H9 (cell line): ENCODE measurements at regions not wholly inside any gene's neighbourhood (a gene's known extent, or its start where the extent isn't known, plus 50 kb on each side); places are given as distances from the start of the nearest gene placed in this dataset.

Experiments
- DNase-seq: peaks from one replicate; pipeline ENCODE4 v3.0.0-alpha.2; 2017
- H2AFZ ChIP-seq: one replicate; pipeline ENCODE4 v1.6.1; 2013; ENCODE audit warnings: mild to moderate bottlenecking, low read length, control low read depth, moderate library complexity
- H2AK5ac ChIP-seq: 2 replicates; pipeline ENCODE4 v1.6.1; 2013; ENCODE audit warnings: low read length, control low read depth, mixed read lengths; ENCODE audit not compliant: insufficient read length
- H2BK120ac ChIP-seq: one replicate; pipeline ENCODE4 v1.6.1; 2013; ENCODE audit warnings: low read depth, mild to moderate bottlenecking, low read length, control low read depth, inconsistent platforms; ENCODE audit not compliant: poor library complexity, severe bottlenecking
- H2BK12ac ChIP-seq: 2 replicates; pipeline ENCODE4 v1.6.1; 2013; ENCODE audit warnings: low read length, control low read depth, mixed read lengths, low read depth; ENCODE audit not compliant: insufficient read length
- H2BK15ac ChIP-seq: 2 replicates; pipeline ENCODE4 v1.6.1; 2013; ENCODE audit warnings: low read depth, low read length, control low read depth
- H2BK20ac ChIP-seq: one replicate; pipeline ENCODE4 v1.6.1; 2013; ENCODE audit warnings: low read depth, mild to moderate bottlenecking, low read length, control low read depth, inconsistent platforms; ENCODE audit not compliant: poor library complexity, severe bottlenecking
- H2BK5ac ChIP-seq: 2 replicates; pipeline ENCODE4 v1.6.1; 2013; ENCODE audit warnings: low read length, control low read depth, mixed read lengths; ENCODE audit not compliant: insufficient read length
- H3K14ac ChIP-seq: 2 replicates; pipeline ENCODE4 v1.6.1; 2013; ENCODE audit warnings: low read length, control low read depth; ENCODE audit not compliant: insufficient read depth
- H3K18ac ChIP-seq: 2 replicates; pipeline ENCODE4 v1.6.1; 2013; ENCODE audit warnings: low read depth, mild to moderate bottlenecking, mixed read lengths, low read length, control low read depth; ENCODE audit not compliant: insufficient read length
- H3K23ac ChIP-seq: 2 replicates; pipeline ENCODE4 v1.6.1; 2013; ENCODE audit warnings: low read length, control low read depth, mixed read lengths, low read depth; ENCODE audit not compliant: insufficient read length
- H3K23me2 ChIP-seq: 2 replicates; pipeline ENCODE4 v1.6.1; 2013; ENCODE audit warnings: low read depth, mild to moderate bottlenecking, mixed read lengths, low read length, control low read depth; ENCODE audit not compliant: insufficient read length, poor library complexity, severe bottlenecking
- H3K27ac ChIP-seq: 2 replicates; pipeline ENCODE4 v1.5.1; 2013; ENCODE audit warnings: low read length, control low read depth, mixed read lengths, low read depth; ENCODE audit not compliant: insufficient read length
- H3K27me3 ChIP-seq: 2 replicates; pipeline ENCODE4 v1.6.1; 2013; ENCODE audit warnings: low read length, control low read depth, inconsistent platforms; ENCODE audit not compliant: insufficient read depth
- H3K4ac ChIP-seq: 2 replicates; pipeline ENCODE4 v1.6.1; 2013; ENCODE audit warnings: low read depth, mild to moderate bottlenecking, control low read depth, inconsistent platforms, low read length, moderate library complexity
- H3K4me1 ChIP-seq: 2 replicates; pipeline ENCODE4 v1.6.1; 2013; ENCODE audit warnings: low read length, control low read depth, inconsistent platforms; ENCODE audit not compliant: insufficient read depth
- H3K4me2 ChIP-seq: 2 replicates; pipeline ENCODE4 v1.6.1; 2013; ENCODE audit warnings: low read length, control low read depth, mixed read lengths; ENCODE audit not compliant: insufficient read length, insufficient read depth
- H3K56ac ChIP-seq: 2 replicates; pipeline ENCODE4 v1.6.1; 2013; ENCODE audit warnings: low read depth, mild to moderate bottlenecking, mixed read lengths, low read length, control low read depth; ENCODE audit not compliant: insufficient read length
- H3K79me1 ChIP-seq: 2 replicates; pipeline ENCODE4 v1.6.1; 2013; ENCODE audit warnings: low read depth, mild to moderate bottlenecking, moderate library complexity, low read length, control low read depth, inconsistent platforms; ENCODE audit not compliant: insufficient read depth, poor library complexity, severe bottlenecking
- H3K79me2 ChIP-seq: 2 replicates; pipeline ENCODE4 v1.6.1; 2013; ENCODE audit warnings: low read length, control low read depth, inconsistent platforms; ENCODE audit not compliant: insufficient read depth
- H3K9ac ChIP-seq: 2 replicates; pipeline ENCODE4 v1.6.1; 2013; ENCODE audit warnings: low read length, control low read depth, mixed read lengths; ENCODE audit not compliant: insufficient read length; ENCODE audit errors: extremely low read depth
- H3K9me3 ChIP-seq: one replicate; pipeline ENCODE4 v1.6.1; 2013; ENCODE audit warnings: low read depth, low read length, inconsistent platforms; ENCODE audit not compliant: control insufficient read depth
- H3T11ph ChIP-seq: one replicate; pipeline ENCODE4 v1.6.1; 2013; ENCODE audit warnings: mild to moderate bottlenecking, low read length, control low read depth, inconsistent platforms
- H4K20me1 ChIP-seq: one replicate; pipeline ENCODE4 v1.6.1; 2013; ENCODE audit not compliant: control insufficient read depth, insufficient read length, insufficient read depth
- H4K5ac ChIP-seq: 2 replicates; pipeline ENCODE4 v1.6.1; 2013; ENCODE audit warnings: low read depth, mild to moderate bottlenecking, mixed read lengths, low read length, control low read depth; ENCODE audit not compliant: insufficient read length
- H4K8ac ChIP-seq: replicated peaks from 2 replicates; pipeline ENCODE4 v1.6.1; 2013; ENCODE audit warnings: low read length, control low read depth, mixed read lengths, low read depth; ENCODE audit not compliant: insufficient read length
- H4K91ac ChIP-seq: 2 replicates; pipeline ENCODE4 v1.6.1; 2013; ENCODE audit warnings: low read depth, mild to moderate bottlenecking, moderate library complexity, mixed read lengths, low read length, control low read depth; ENCODE audit not compliant: insufficient read length
- H3K27ac Mint-ChIP-seq, 3 experiments: 2 replicates in 2 of 3; 3 replicates in 1 of 3; pipeline ENCODE4 v1.8.0; 2020 to 2021; ENCODE audit warnings: mixed read lengths in 3 of 3, mild to moderate bottlenecking in 1 of 3, moderate library complexity in 1 of 3
- H3K27me3 Mint-ChIP-seq: 2 replicates; pipeline ENCODE4 v1.8.0; 2021; ENCODE audit warnings: low read depth, mild to moderate bottlenecking, moderate library complexity, mixed read lengths
- H3K36me3 Mint-ChIP-seq, 3 experiments: 2 replicates in 2 of 3; 3 replicates in 1 of 3; pipeline ENCODE4 v1.8.0; 2020 to 2021; ENCODE audit warnings: low read depth in 3 of 3, mixed read lengths in 3 of 3; ENCODE audit not compliant: insufficient read depth in 1 of 3
- H3K4me1 Mint-ChIP-seq, 2 experiments: 2 replicates each; pipeline ENCODE4 v1.8.0; 2020; ENCODE audit warnings: mixed read lengths in 2 of 2
- H3K4me3 Mint-ChIP-seq, 2 experiments: 2 replicates in 1 of 2; 3 replicates in 1 of 2; pipeline ENCODE4 v1.8.0; 2020 to 2021; ENCODE audit warnings: mild to moderate bottlenecking in 2 of 2, mixed read lengths in 2 of 2, moderate library complexity in 1 of 2
- H3K9me3 Mint-ChIP-seq, 2 experiments: 2 replicates in 1 of 2; 3 replicates in 1 of 2; pipeline ENCODE4 v1.8.0; 2020; ENCODE audit warnings: mild to moderate bottlenecking in 2 of 2, mixed read lengths in 2 of 2, moderate library complexity in 1 of 2
- CTCF ChIP-seq: fragments of 200-600 bp; sonication (generic); conservative IDR thresholded peaks from 3 replicates; pipeline ENCODE4 v1.8.0; 2021; ENCODE audit warnings: antibody characterized with exemption, mild to moderate bottlenecking
- WGBS: extraction: QIAGEN DNeasy Blood & Tissue Kit; methylation state at CpG from one replicate; pipeline ENCODE4 v1.1.7; 2013; ENCODE audit warnings: missing lambda C conversion rate, low lambda C conversion rate, mixed read lengths; ENCODE audit not compliant: insufficient read length; ENCODE audit errors: extremely low coverage; 5-methylcytosine and 5-hydroxymethylcytosine counted together

- H3K27me3 ChIP-seq: no peaks in the 10 kb centered on the region
- no peak overlapping the region for H3K27ac Mint-ChIP-seq
- no peak overlapping the region for H3T11ph ChIP-seq
- no peak overlapping the region for H3K9ac ChIP-seq
- no peak for DNase-seq
- H3K4me1 Mint-ChIP-seq: peaks cover 3 to 5% of the 10 kb centered on the region in 2 experiments; a peak in 2 of 4 replicates
- H3K27me3 Mint-ChIP-seq: no peaks in the 10 kb centered on the region
- WGBS: no CpG with 5 or more reads among the region's 1 CpG
- peaks cover 0 to 5% (median 0%) of the 10 kb centered on the region in 3 experiments; a peak in 3 of 7 replicates for H3K36me3 Mint-ChIP-seq
- H3K23me2 ChIP-seq: no peaks in the 10 kb centered on the region
- no peaks in the 10 kb centered on the region for H3K79me2 ChIP-seq
- no peak overlapping the region for H3K18ac ChIP-seq
- H2BK120ac ChIP-seq: no peak overlapping the region
- peaks cover 3% of the 10 kb centered on the region in 2 experiments; a peak in 3 of 5 replicates for H3K9me3 Mint-ChIP-seq
- H3K4me3 Mint-ChIP-seq: no peak overlapping the region
- no peak overlapping the region for H3K23ac ChIP-seq
- no peak overlapping the region for H4K5ac ChIP-seq
- H3K4me2 ChIP-seq: no peak overlapping the region
- H3K4me1 ChIP-seq: no peaks in the 10 kb centered on the region
- H3K14ac ChIP-seq: no peak overlapping the region
- H3K9me3 ChIP-seq: no peaks in the 10 kb centered on the region
- TF ChIP-seq CTCF: no peak
- no peak overlapping the region for H4K8ac ChIP-seq
- no peaks in the 10 kb centered on the region for H3K79me1 ChIP-seq
- H2BK20ac ChIP-seq: no peak overlapping the region
- no peak overlapping the region for H2BK15ac ChIP-seq
- H3K4ac ChIP-seq: no peak overlapping the region
- H2BK12ac ChIP-seq: no peak overlapping the region
- no peak overlapping the region for H2BK5ac ChIP-seq
- H3K56ac ChIP-seq: no peak overlapping the region
- H4K91ac ChIP-seq: no peak overlapping the region
- H4K20me1 ChIP-seq: no peaks in the 10 kb centered on the region
- H3K27ac ChIP-seq: no peak overlapping the region
- H2AK5ac ChIP-seq: no peak overlapping the region
- no peak overlapping the region for H2AFZ ChIP-seq
Observed at GRCh38 chr10:81219758-81220157, 655.2 kb upstream of the NRG3 start.
